Skeletal muscle satellite cell (primary cell): ENCODE measurements at regions not wholly inside any gene's neighbourhood (a gene's known extent, or its start where the extent isn't known, plus 50 kb on each side); places are given as distances from the start of the nearest gene placed in this dataset.

Source experiments
- H3K27me3 ChIP-seq: 2 replicates; pipeline ENCODE4 v1.7.0; 2013; ENCODE audit warnings: low read length; ENCODE audit not compliant: control insufficient read depth, insufficient read depth
- H3K36me3 ChIP-seq: 2 replicates; pipeline ENCODE4 v1.7.0; 2013; ENCODE audit warnings: mild to moderate bottlenecking, control low read depth, low read length; ENCODE audit not compliant: insufficient read depth
- H3K4me1 ChIP-seq: 2 replicates; pipeline ENCODE4 v1.7.0; 2013; ENCODE audit warnings: low read length; ENCODE audit not compliant: control insufficient read depth, insufficient read depth
- H3K4me2 ChIP-seq: 2 replicates; pipeline ENCODE4 v1.7.0; 2013; ENCODE audit warnings: mild to moderate bottlenecking, low read length
- H3K4me3 ChIP-seq: 2 replicates; pipeline ENCODE4 v1.7.0; 2013; ENCODE audit warnings: low read length
- H3K9ac ChIP-seq: 2 replicates; pipeline ENCODE4 v1.7.0; 2013; ENCODE audit warnings: mild to moderate bottlenecking, low read depth, low read length, moderate library complexity
- H3K9me3 ChIP-seq: replicated peaks from 2 replicates; pipeline ENCODE4 v1.7.0; 2013; ENCODE audit warnings: mild to moderate bottlenecking, control low read depth, low read length

GRCh38 chr1:29896791-29897714 is 660.7 kb downstream of the PTPRU start:
- Histone ChIP-seq H3K4me3 (no peak overlapping the region), H3K36me3 (no peaks in the 10 kb centered on the region), H3K4me1 (no peaks in the 10 kb centered on the region), H3K9me3 (peaks cover 9% of the 10 kb centered on the region), H3K4me2 (no peak overlapping the region), H3K27me3 (no peaks in the 10 kb centered on the region), H3K9ac (no peak overlapping the region)

- no peaks in the 10 kb centered on the region for H3K36me3 ChIP-seq
- no peak overlapping the region for H3K4me2 ChIP-seq
- H3K9ac ChIP-seq, result no peak overlapping the region
- H3K27me3 ChIP-seq, result no peaks in the 10 kb centered on the region
- H3K4me1 ChIP-seq, result no peaks in the 10 kb centered on the region
- peaks cover 9% of the 10 kb centered on the region for H3K9me3 ChIP-seq
- no peak overlapping the region for H3K4me3 ChIP-seq
Measured at GRCh38 chr1:29896300-29896699, 660.0 kb downstream of the PTPRU start.

GRCh38 chr1:29895201-29895600 is 658.9 kb downstream of the PTPRU start:
- Histone ChIP-seq H3K4me2 (no peak overlapping the region), H3K27me3 (no peaks in the 10 kb centered on the region), H3K4me1 (no peaks in the 10 kb centered on the region), H3K4me3 (no peak overlapping the region), H3K36me3 (no peaks in the 10 kb centered on the region), H3K9ac (no peak overlapping the region), H3K9me3 (peaks cover 6% of the 10 kb centered on the region)

- H3K9ac ChIP-seq, result no peak overlapping the region
- no peak overlapping the region for H3K4me2 ChIP-seq
- no peak overlapping the region for H3K4me3 ChIP-seq
- H3K9me3 ChIP-seq, result peaks cover 6% of the 10 kb centered on the region
- no peaks in the 10 kb centered on the region for H3K36me3 ChIP-seq
- H3K4me1 ChIP-seq, result no peaks in the 10 kb centered on the region
- no peaks in the 10 kb centered on the region for H3K27me3 ChIP-seq
Measured at GRCh38 chr1:29894311-29894710, 658.0 kb downstream of the PTPRU start.

- Histone ChIP-seq H3K27me3 (no peaks in the 10 kb centered on the region), H3K9ac (no peak overlapping the region), H3K36me3 (no peaks in the 10 kb centered on the region), H3K4me3 (no peak overlapping the region), H3K4me1 (no peaks in the 10 kb centered on the region), H3K9me3 (peaks cover 6% of the 10 kb centered on the region), H3K4me2 (no peak overlapping the region)
Measured at GRCh38 chr1:29893806-29894205, 657.5 kb downstream of the PTPRU start.

- no peaks in the 10 kb centered on the region for H3K27me3 ChIP-seq
- no peak overlapping the region for H3K9ac ChIP-seq
Measured at GRCh38 chr1:29893046-29893723, 656.9 kb downstream of the PTPRU start.

GRCh38 chr1:29892247-29892646 is 655.9 kb downstream of the PTPRU start:
- Histone ChIP-seq H3K9me3 (peaks cover 6% of the 10 kb centered on the region), H3K4me2 (no peak overlapping the region), H3K9ac (no peak overlapping the region), H3K27me3 (no peaks in the 10 kb centered on the region), H3K36me3 (no peaks in the 10 kb centered on the region), H3K4me1 (no peaks in the 10 kb centered on the region), H3K4me3 (no peak overlapping the region)

More at GRCh38 chr1:29893046-29893723, 656.9 kb downstream of the PTPRU start:
- no peak overlapping the region for H3K4me2 ChIP-seq
- peaks cover 6% of the 10 kb centered on the region for H3K9me3 ChIP-seq
- no peaks in the 10 kb centered on the region for H3K36me3 ChIP-seq
- no peak overlapping the region for H3K4me3 ChIP-seq
- no peaks in the 10 kb centered on the region for H3K4me1 ChIP-seq

GRCh38 chr1:29890201-29890959 is 654.1 kb downstream of the PTPRU start:
- Histone ChIP-seq H3K27me3 (no peaks in the 10 kb centered on the region), H3K4me3 (no peak overlapping the region), H3K4me1 (no peaks in the 10 kb centered on the region), H3K9me3 (no peaks in the 10 kb centered on the region), H3K4me2 (no peak overlapping the region), H3K36me3 (no peaks in the 10 kb centered on the region), H3K9ac (no peak overlapping the region)

GRCh38 chr1:29889776-29890175 is 653.5 kb downstream of the PTPRU start:
- no peak overlapping the region for H3K4me2 ChIP-seq
- no peaks in the 10 kb centered on the region for H3K4me1 ChIP-seq
- H3K9ac ChIP-seq, result no peak overlapping the region
- no peak overlapping the region for H3K4me3 ChIP-seq
- H3K27me3 ChIP-seq, result no peaks in the 10 kb centered on the region
- H3K36me3 ChIP-seq, result no peaks in the 10 kb centered on the region
- H3K9me3 ChIP-seq, result no peaks in the 10 kb centered on the region

GRCh38 chr1:29884740-29885139 is 648.4 kb downstream of the PTPRU start:
- Histone ChIP-seq H3K36me3 (no peaks in the 10 kb centered on the region), H3K4me3 (no peak overlapping the region), H3K9ac (no peak overlapping the region)

GRCh38 chr1:29883986-29884385 is 647.7 kb downstream of the PTPRU start:
- no peak overlapping the region for H3K4me3 ChIP-seq
- H3K9ac ChIP-seq, result no peak overlapping the region
- no peak overlapping the region for H3K4me2 ChIP-seq
- H3K9me3 ChIP-seq, result no peaks in the 10 kb centered on the region
- no peaks in the 10 kb centered on the region for H3K4me1 ChIP-seq
- H3K36me3 ChIP-seq, result no peaks in the 10 kb centered on the region
- H3K27me3 ChIP-seq, result no peaks in the 10 kb centered on the region

More at GRCh38 chr1:29884740-29885139, 648.4 kb downstream of the PTPRU start:
- Histone ChIP-seq H3K4me2 (no peak overlapping the region), H3K9me3 (no peaks in the 10 kb centered on the region), H3K4me1 (no peaks in the 10 kb centered on the region), H3K27me3 (no peaks in the 10 kb centered on the region)
